GM18508 (cell line): ENCODE measurements at regions not wholly inside any gene's neighbourhood (a gene's known extent, or its start where the extent isn't known, plus 50 kb on each side); places are given as distances from the start of the nearest gene placed in this dataset.
"Not testable (repeated sequence)": the region's sequence is repeated elsewhere in the genome, so short reads cannot be mapped to it uniquely, and the experiment has no call there.

ENCODE experiments used
- ATAC-seq: cut with Tn5 transposase; IDR thresholded peaks from one replicate; pipeline ENCODE4 v1.9.1; 2021; ENCODE audit warnings: moderate number of reproducible peaks; ENCODE audit not compliant: insufficient read depth, unreplicated experiment

DNA sequence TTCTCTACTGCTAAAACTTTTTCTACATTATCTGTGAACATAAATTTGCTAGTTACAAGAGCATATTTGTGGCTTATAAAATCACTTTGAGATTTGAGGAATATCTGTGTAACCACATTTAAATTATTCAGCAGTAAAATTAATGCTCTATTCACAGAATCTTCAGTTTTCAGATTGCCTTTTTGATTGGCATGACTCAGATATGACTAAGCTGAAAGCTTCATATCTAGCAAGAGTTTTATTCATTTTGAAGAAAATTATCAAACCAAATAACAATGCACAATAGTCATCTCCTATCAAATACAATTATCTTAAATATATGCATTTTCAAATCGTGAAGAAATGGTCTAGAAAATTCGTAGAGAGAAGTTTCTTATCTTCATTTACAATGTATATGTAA is 1498.2 kb upstream of the B3GALT2 start:
- no peak for ATAC-seq

DNA sequence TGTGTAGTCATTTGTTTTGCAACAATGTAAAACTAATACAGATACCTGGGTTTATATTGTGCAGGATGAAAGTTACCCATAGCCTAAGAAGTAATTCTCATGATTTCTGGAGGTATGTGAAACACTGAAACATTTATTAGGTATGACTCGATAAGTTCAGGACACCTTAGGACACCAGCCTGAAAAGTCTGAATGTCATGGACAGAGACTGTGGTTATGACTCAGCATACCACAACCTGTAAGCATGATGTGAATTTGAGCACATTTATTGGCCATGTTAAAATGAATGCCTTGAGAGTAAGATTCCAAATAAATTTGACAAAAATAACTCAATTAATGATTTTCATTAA is 1471.7 kb upstream of the B3GALT2 start:
- ATAC-seq: peak; percentile 53

DNA sequence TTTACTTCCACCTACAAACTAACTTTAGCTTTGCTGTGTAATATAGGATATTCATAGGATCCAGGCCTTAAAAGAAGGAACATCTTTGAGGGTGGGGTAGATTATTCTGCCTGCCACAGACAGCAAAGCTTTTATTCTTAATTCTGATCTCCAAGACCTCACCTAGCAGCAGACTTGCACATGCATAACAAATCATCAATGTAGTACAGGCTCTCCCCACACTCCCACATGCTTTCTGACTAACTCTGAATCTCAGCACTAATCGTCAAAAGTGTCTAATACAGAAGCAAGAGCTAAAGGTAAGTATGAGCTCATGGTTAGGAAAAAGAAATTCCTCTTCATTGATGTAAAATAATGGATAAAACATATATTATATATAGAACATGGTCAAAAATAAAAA is 1468.5 kb upstream of the B3GALT2 start:
- no peak for ATAC-seq

DNA sequence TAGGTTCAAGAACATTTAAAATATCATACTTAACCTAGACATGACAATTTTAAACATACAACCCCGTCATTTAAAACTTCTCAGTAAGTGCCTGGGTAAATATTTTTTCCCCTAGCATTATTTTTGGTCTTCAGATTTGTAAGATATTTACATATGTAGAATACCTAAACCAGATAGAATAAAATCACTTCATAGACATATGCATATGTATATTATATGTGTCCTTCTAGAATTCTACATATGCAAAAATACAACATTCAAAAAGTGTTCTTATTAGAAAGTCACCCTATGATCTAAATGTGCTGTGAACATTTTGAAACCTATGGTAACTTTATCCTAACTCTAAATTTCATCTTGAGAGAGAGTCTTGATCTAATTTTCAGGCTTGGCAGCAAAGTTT is 1467.0 kb upstream of the B3GALT2 start:
- ATAC-seq: no peak

DNA sequence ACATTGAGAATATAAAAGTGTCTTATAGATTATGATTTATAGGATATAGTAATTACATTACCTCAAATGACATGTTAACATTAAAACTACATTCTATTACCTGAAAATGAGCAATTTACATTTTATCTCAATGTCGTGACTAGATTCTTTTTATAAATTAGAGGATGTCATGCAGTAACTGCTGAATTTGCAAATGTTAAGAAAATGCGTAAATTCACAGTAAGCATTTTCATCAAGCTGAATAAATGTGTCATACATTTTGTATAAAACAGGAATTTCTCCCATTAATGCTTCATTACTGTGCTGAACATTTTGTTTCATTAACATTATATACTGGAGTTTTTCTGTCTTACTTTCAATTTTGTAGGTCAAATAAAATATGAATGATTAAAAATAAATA is 1460.7 kb upstream of the B3GALT2 start:
- no peak for ATAC-seq

DNA sequence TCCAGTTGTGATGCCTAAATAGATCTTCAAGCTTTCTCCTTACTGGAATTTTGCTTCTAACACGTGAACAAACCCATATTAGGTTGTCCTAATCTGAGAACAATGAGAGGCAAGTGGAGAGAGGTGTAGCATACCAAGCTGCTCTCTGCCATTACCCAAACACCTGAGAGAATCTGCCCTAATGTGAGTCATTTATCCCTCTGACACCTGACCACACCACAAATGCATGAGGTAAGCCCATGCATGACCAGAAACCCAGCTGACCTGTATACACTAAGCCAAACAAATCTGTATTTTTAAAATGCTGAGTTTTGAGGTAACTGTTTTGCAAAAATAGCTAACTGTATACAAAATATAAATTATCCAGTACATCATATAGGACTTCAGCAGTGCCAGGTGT is 1458.1 kb upstream of the B3GALT2 start:
- no peak for ATAC-seq

DNA sequence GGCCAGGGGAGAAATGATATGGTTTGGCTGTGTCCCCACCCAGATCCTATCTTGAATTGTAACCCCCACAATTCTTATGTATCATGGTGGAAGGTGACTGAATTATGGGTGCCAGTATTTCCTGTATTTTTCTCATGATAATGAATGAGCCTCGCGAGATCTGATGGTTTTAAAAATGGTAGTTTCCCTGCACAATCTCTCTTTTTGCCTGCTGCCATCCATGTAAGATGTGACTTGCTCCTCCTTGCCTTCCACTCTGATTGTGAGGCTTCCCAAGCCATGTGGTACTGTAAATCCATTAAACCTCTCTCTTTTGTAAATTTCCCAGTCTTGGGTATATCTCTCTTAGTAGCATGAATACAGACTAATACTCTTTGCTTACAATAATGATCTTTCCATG is 1453.9 kb upstream of the B3GALT2 start:
- ATAC-seq: no peak

DNA sequence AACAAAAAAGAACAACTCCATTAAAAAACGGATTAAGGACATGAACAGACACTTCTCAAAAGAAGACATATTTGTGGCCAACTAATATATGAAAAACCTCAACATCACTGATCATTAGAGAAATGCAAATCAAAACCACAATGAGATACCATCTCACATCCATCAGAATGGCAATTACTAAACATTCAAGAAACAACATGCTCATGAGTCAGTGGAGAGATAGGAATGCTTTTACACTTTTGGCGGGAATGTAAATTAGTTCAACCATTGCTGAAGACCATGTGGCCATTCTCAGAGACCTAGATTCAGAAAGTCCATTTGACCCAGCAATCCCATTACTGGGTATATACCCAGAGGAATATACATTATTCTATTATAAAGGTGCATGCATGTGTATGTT is 1442.6 kb upstream of the B3GALT2 start:
- ATAC-seq: no peak

DNA sequence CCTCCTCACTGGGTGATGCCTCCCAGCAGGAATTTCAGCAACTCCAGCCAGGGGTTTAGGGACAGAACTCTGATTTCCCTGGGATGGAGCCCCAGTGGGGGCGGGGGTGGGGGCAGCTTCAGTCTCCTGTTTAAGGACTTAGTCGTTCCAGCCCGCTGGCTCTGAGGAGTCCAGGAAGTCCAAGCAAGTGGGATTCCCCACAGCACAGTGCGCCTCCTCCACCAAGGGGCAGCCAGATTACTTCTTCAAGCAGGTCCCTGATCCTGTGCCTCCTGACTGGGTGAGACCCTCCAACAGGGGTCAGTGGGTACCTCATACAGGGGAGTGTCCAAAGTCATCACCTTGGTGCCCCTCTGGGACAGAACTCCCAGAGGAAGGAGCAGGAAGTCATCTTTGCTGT is 1438.4 kb upstream of the B3GALT2 start:
- ATAC-seq: no peak

DNA sequence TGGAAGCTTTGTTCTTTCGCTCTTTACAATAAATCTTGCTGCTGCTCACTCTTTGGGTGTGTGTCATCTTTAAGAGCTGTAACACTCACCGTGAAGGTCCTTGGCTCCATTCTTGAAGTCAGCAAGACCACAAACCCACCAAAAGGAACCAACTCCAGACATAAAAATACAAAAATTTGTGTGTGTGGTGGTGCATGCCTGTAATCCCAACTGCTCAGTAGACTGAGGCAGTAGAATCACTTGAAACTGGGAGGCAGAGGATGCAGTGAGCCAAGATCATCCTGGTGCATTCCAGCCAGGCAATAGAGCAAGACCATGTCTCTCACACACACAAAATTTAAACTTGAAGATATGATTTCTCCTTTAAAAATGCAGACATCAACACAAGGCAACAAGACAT is 1431.7 kb upstream of the B3GALT2 start:
- ATAC-seq: no peak

DNA sequence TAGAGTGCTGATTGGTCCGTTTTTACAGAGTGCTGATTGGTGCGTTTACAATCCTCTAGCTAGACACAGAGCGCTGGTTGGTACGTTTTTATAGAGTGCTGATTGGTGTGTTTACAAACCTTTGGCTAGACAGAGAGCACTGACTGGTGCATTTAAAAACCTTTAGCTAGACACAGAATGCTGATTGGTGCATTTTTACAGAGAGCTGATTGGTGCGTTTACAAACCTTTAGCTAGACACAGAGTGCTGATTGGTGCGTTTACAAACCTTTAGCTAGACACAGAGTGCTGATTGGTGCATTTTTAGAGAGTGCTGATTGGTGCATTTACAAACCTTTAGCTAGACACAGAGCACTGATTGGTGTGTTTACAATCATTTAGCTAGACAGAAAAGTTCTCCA is 1430.9 kb upstream of the B3GALT2 start:
- ATAC-seq: not testable (repeated sequence)

DNA sequence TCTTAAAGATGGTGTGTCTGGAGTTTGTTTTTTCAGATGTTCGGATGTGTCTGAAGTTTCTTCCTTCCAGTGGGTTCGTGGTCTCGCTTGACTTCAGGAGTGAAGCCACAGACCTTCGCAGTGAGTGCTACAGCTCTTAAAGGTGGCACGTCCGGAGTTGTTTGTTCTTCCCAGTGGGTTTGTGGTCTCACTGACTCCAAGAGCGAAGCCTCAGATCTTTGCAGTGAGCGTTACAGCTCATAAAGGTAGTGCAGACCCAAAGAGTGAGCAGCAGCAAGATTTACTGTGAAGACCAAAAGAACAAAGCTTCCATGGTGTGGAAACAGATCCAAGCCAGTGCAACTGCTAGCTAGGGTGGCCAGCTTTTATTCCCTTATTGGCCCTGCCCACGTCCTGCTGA is 1430.4 kb upstream of the B3GALT2 start:
- ATAC-seq: no peak

DNA sequence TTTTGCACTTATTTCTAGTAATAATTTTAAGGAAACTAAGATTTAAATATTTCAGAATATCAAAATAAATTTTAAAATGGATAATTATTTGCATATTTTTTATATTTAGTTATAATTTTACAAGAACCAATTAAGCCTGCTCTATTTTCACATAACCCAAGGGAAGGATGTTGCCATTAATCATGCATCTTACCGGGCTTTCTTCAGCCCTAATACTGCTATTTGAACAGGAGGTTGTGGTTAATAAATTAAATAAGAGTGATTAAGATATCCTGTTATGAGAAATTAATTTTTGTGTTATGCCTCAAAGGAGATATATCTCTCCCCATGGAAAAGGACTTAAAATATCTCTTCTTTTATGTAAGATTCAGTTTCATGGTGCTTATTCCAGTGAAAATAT is 1415.8 kb upstream of the B3GALT2 start:
- no peak for ATAC-seq

DNA sequence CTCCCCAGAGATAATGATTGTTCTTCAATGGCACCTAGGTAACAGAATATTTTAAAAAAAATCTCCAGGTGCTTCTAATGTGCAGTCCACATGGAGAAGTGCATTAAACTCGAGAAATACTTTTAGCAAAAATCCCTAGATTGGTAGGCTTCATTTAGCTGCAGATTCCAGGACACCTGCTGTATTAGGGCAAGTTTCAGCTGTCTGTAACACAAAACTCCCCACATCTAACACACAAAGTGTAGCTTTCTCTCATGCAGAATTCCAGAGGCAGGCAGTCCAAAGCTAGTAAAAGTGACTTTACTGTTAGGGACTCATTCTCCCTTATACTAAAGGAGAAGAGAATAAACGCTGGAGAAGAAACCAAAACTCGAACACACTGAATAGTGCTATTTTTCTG is 1414.3 kb upstream of the B3GALT2 start:
- no peak for ATAC-seq

DNA sequence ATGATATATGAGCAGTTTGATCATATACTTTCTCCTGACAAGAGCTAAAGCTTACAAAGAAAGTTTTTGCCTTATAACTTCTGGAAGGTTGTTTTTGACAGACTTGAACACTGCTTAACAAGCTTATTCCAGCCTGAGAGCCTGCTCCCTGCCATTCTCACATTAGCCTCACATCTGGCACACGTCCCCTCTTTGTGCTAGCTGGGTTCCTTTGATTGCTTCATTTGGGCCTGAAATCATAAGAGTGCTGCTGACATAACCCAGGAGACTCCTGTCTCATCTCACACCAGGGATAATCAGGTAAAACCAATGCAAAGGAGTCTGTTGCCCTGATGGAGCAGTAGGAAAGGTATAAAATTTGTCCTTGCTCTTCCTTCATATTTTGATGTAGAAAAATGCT is 1411.7 kb upstream of the B3GALT2 start:
- ATAC-seq: no peak

DNA sequence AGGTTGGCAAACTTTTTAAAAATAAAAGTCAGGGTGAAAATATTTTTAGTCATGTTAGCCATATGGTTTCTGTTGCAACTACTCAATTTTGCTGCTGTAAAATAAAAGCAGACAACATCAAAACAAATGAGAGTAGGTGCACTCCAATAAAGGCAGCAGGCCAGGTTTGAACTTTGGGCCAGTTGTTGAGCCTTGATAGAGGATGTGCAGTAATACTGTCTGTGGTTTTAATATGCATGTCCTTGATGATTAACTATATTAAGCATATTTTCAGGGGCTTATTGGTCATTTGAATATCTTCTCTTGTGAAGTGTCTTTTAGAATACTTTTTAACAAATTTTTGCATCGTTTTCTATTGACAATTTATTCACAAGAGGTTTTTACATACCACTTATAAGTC is 1399.9 kb upstream of the B3GALT2 start:
- ATAC-seq: no peak

DNA sequence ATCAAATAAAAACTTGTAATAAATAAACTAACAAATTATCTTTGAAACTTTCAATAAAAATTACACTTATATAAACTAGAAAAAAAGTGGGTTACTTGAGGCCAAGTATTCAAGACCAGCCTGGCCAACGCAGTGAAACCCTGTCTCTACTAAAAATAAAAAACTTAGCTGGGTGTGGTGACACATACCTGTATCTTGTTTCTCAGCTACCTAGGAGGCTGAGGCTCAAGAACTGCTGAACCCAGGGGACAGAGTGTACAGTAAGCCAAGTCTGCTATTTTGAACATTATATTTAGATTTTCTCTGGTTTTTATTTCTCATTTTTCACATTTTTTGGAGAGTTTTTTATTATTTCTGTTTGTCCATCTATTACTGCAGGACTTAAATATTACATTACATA is 1397.6 kb upstream of the B3GALT2 start:
- no peak for ATAC-seq

DNA sequence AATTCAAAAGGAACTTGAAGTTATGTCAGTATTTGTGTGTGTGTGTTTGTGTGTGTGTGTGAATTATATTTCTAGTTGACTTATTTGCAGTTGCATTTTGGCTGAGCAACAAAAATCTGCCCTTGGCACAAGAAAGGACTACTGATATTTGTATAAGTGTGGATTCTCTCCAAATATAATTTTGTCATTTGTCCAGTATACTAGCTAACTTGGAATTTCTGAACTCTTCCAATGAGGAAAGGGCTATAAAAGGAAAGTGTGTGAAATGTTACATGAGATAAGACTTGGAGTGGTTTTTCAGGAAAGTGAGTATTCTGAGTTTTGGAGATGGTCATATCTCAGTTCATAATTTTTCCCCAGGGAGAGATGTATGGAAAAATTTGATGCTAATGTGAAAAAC is 1384.1 kb upstream of the B3GALT2 start:
- no peak for ATAC-seq

DNA sequence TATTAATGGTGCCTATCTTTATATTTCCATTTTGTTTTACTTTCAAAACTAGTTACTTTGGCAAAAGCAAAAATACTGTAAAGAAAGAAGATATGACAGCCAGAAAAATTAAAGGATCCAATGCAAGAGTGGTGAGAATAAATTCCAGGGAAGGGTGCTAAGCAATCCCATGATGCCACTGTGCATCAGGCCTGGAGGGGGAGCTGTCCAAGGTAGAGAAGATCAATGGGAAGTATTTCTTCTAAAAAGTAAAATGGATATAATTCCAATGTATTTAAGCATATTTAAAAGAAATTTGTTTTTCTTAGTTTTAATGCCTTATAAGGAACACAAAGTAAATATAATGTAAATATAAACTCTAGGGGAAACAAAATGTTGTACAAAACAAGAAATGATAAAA is 1382.2 kb upstream of the B3GALT2 start:
- no peak for ATAC-seq

DNA sequence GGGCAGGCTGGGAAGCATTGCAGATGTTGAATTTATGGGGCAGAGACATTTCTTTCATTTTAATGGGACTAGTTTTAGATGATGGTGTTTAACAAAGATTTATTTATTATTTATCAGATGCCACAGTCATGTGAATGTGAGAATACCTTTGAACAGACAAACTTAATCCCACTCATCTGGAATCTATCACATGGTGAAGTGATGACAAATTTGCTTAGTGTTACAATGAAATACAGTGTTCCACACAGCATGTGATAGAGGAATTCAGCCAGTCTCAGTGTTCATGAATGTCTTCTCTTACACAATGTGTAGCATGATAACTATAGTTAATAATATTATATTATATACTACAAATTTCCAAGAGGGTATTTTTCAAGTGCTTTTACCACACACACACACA is 1361.7 kb upstream of the B3GALT2 start:
- no peak for ATAC-seq

DNA sequence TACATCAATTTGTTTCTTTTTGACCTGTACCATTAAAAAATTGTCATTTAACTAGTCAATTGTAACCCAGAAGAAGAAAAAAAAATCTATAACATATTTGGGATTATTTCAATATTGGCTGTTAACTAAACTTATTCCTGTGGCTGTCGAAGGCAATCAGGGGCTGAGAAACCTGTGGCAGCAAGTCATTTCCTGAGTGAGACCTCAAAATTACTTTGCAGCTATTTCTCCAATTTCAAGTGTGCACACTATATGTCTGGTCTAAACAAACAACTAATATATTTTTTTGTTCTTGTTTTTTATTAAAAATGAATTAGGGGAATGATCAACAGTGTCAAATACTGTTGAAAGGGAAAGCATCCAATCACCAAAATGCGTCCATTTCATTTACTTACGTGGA is 1357.6 kb upstream of the B3GALT2 start:
- no peak for ATAC-seq

DNA sequence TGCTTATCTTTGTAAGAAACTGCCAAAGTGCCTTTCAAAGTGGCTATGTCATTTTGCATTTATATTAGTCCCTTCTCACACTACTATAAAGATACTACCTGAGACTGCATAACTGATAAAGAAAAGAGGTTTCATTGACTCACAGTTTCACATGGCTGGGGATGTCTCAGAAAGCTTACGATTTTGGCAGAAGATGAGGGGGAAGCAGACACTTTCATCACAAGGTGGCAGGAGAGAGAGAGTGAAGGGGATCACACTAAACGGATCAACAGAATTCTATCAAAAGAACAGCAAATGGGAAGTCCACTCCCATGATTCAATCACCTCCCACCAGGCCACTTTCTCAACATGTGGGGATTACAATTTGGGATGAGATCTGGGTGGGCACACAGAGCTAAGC is 1352.0 kb upstream of the B3GALT2 start:
- no peak for ATAC-seq

DNA sequence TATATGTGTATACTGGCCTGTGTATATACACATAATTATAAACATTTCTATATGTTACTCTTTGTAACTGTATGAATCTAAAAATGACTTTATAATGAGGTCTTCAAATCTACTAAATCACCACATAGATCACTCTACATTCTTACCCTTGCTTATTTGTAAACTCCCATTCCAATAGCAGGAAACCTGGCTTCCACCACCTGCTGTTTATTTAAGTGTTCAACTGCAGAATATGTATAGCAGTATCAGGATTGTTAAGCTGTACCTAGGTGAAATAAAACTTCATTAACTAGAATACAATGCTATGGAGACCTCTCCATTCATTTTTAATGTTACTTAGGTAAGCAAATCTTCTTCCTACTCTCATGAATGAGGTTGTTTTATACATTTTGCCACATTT is 1351.1 kb upstream of the B3GALT2 start:
- ATAC-seq: no peak

DNA sequence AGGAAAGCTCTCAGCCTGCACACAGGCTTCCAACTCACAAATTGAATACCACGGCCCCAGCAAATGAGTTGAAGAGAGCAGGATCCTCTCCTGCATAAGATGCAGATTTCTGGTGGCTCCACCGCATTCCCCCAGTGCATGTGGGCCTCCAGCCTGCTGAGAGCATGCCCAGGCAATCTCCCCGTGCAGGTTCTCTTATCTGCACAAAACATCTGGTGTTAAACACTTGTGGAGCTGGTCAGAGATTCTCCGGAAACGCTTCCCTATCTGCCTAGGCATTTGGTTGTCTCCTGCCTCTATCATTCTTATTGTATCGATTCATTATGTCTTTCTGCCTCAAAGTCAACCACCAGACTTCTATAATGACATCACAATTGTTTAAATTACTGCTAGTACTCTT is 1349.0 kb upstream of the B3GALT2 start:
- ATAC-seq: no peak
